PC-3 (cell line): ENCODE measurements at regions not wholly inside any gene's neighbourhood (a gene's known extent, or its start where the extent isn't known, plus 50 kb on each side); places are given as distances from the start of the nearest gene placed in this dataset.

ENCODE experiments used
- ATAC-seq: fragments of 200-7000 bp; cut with Tn5 transposase; 2 replicates; pipeline ENCODE4 v1.9.1; 2020; ENCODE audit warnings: mild to moderate bottlenecking, moderate library complexity
- BruUV-seq: library from RNA; stranded (reverse); fragments of 400-500 nt; replicated peaks from 2 replicates; lab custom pipeline; 2021; lab: Mats Ljungman, UMichigan
- CTCF ChIA-PET: fragments of 300-600 bp; sonication (Branson Sonifier 250); formaldehyde crosslinking; loops from one replicate; lab custom pipeline; 2022; ENCODE audit warnings: antibody characterized with exemption; lab: Charles Lee
- POLR2A ChIA-PET: fragments of 300-600 bp; sonication (Branson Sonifier 250); formaldehyde crosslinking; loops from one replicate; lab custom pipeline; 2022; ENCODE audit warnings: antibody characterized with exemption; ENCODE audit not compliant: unreplicated experiment; lab: Charles Lee
- DNase-seq: peaks from one replicate; pipeline ENCODE4 v3.0.0-alpha.2; 2015
- H2AFZ ChIP-seq: fragments of 300-600 bp; sonication (generic); 2 replicates; pipeline ENCODE4 v1.6.0; 2016; ENCODE audit warnings: antibody characterized with exemption, low read length
- H3F3A ChIP-seq: fragments of 300-600 bp; sonication (generic); one replicate; pipeline ENCODE4 v1.6.0; 2017; ENCODE audit warnings: antibody characterized with exemption, low read length, control low read depth, mild to moderate bottlenecking; ENCODE audit not compliant: unreplicated experiment
- H3K27ac ChIP-seq: fragments of 300-600 bp; sonication (generic); 2 replicates; pipeline ENCODE4 v1.5.1; 2016; ENCODE audit warnings: mild to moderate bottlenecking, low read length
- H3K27me3 ChIP-seq: fragments of 300-600 bp; sonication (generic); 2 replicates; pipeline ENCODE4 v1.6.1; 2016; ENCODE audit warnings: low read length, mixed read lengths
- H3K36me3 ChIP-seq: fragments of 300-600 bp; sonication (generic); 2 replicates; pipeline ENCODE4 v1.6.1; 2016; ENCODE audit warnings: low read depth, mixed run types, low read length, mixed read lengths
- H3K4me1 ChIP-seq: fragments of 300-600 bp; sonication (generic); 2 replicates; pipeline ENCODE4 v1.5.1; 2016; ENCODE audit warnings: low read length; ENCODE audit not compliant: insufficient read depth
- H3K4me2 ChIP-seq: fragments of 300-600 bp; sonication (generic); 2 replicates; pipeline ENCODE4 v1.6.0; 2016; ENCODE audit warnings: low read length
- H3K4me3 ChIP-seq: fragments of 300-600 bp; sonication (generic); 2 replicates; pipeline ENCODE4 v1.5.1; 2016; ENCODE audit warnings: mild to moderate bottlenecking, low read length, mixed read lengths
- H3K79me2 ChIP-seq: fragments of 300-600 bp; sonication (generic); 2 replicates; pipeline ENCODE4 v1.6.1; 2017; ENCODE audit warnings: low read length, mixed read lengths
- H3K9ac ChIP-seq: fragments of 300-600 bp; sonication (generic); 2 replicates; pipeline ENCODE4 v1.6.0; 2016; ENCODE audit warnings: mild to moderate bottlenecking, low read length
- H3K9me2 ChIP-seq: fragments of 300-600 bp; sonication (generic); replicated peaks from 2 replicates; pipeline ENCODE4 v1.6.1; 2016; ENCODE audit warnings: mixed run types, low read length, mixed read lengths
- H3K9me3 ChIP-seq: fragments of 300-600 bp; sonication (generic); 2 replicates; pipeline ENCODE4 v1.6.1; 2016; ENCODE audit warnings: low read length, mixed read lengths
- H4K20me1 ChIP-seq: fragments of 300-600 bp; sonication (generic); 2 replicates; pipeline ENCODE4 v1.6.1; 2016; ENCODE audit warnings: low read length, mixed read lengths
- CTCF ChIP-seq: fragments of 300-600 bp; sonication (generic); conservative IDR thresholded peaks from 2 replicates; pipeline ENCODE4 v1.5.1; 2017; ENCODE audit warnings: antibody characterized with exemption, low read depth, mild to moderate bottlenecking, low read length
- EZH2 ChIP-seq: fragments of 300-600 bp; sonication (generic); IDR thresholded peaks from one replicate; pipeline ENCODE4 v1.6.1; 2017; ENCODE audit warnings: antibody characterized with exemption, mild to moderate bottlenecking, low read length; ENCODE audit not compliant: unreplicated experiment
- EZH2phosphoT487 ChIP-seq: fragments of 300-600 bp; sonication (generic); IDR thresholded peaks from 2 replicates; pipeline ENCODE4 v1.6.1; 2018; ENCODE audit warnings: mild to moderate bottlenecking, antibody characterized with exemption, low read length, borderline replicate concordance
- intact Hi-C: fragments of 100-400 bp; cut with micrococcal nuclease; formaldehyde crosslinking; loops from 2 replicates; pipeline ENCODE4 v1.9.0; 2023

DNA sequence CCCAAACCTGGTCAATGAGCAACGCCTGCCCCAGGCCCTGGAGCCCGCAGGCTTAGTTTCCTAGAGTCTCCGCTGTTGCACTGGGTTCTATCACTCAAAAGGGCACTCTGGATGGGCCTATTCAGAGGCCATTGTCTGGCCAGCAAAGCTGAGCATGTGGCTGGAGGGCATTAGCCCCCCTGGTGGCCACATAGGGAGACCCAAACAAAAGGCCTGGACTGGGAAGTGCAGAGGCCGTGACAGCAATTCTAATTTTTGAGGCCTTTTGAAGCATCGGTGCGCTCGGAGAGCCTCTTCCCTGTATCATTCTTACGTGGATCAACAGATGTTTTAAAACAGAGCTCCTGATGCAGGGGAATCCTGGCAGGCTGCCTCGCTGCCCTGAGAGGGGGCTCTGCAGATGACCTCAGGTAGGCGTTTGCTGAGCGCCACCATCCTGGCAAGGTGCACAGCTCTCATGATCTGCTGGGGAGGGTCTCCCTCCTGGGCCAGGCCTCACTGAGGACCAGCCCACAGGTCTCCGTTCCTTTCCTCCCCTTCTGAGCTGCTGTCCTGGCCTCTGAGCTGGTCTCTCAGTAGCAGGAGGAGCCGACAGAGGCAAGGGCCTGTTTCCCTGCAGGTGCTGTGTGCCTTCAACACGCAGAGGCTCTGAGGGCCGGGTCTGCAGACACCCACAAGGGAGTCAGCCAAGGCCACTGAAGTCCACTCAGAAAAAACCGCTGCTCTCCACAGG, 190.5 kb downstream of the URI1 start:
- BruUV-seq, result no TSS peak
- H3K9me3 ChIP-seq, result no peaks in the 10 kb centered on the region
- ATAC-seq, result no peak

DNA sequence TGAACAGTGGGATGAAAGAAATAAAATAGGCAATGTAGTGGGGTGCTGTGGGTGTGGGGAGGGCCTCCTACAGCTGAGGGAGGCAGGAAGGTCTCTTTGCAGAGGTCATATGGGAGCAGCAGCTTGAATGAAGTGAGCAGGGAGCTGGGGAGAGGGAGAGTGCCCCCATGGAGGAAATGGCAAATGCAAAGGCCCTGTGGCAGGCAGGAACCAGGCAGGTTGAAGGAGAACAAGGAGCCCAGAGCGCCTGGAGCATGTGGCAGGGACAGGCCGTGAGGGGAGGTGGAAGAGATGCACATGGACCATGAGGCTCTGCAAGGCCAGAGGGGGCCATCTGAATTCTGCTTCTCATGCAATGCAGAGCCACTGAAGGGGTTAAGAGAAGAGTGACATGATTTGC, 191.8 kb downstream of the URI1 start:
- intact Hi-C loops, result no loop called here
- no peaks in the 10 kb centered on the region for H3F3A ChIP-seq
- ATAC-seq (no peak), DNase-seq (no peak)
- no peaks in the 10 kb centered on the region for H3K79me2 ChIP-seq
- H3K9ac ChIP-seq, result no peak overlapping the region
- H3K4me2 ChIP-seq, result no peak overlapping the region
- H3K4me1 ChIP-seq, result no peaks in the 10 kb centered on the region
- no peaks in the 10 kb centered on the region for H3K9me2 ChIP-seq
- no TSS peak for BruUV-seq
- no peak overlapping the region for H3K4me3 ChIP-seq
- CTCF ChIA-PET, result no interaction called here
- no peak for TF ChIP-seq CTCF
- no peak for TF ChIP-seq EZH2
- TF ChIP-seq EZH2phosphoT487, result no peak
- H4K20me1 ChIP-seq, result no peaks in the 10 kb centered on the region
- H3K27me3 ChIP-seq, result peaks cover 6% of the 10 kb centered on the region; the same call in 1 of the 2 replicates
- POLR2A ChIA-PET, result no interaction called here
- H3K9me3 ChIP-seq, result no peaks in the 10 kb centered on the region
- no peaks in the 10 kb centered on the region for H3K36me3 ChIP-seq
- H2AFZ ChIP-seq, result no peak overlapping the region
- no peak overlapping the region for H3K27ac ChIP-seq

More for the DNA sequence above, 190.5 kb downstream of the URI1 start:
- ChIA-PET POLR2A (no interaction called here), CTCF (no interaction called here)
- Histone ChIP-seq H3K9ac (no peak overlapping the region), H3F3A (no peaks in the 10 kb centered on the region), H3K27me3 (no peaks in the 10 kb centered on the region), H3K4me3 (no peak overlapping the region), H3K4me2 (no peak overlapping the region), H3K27ac (no peak overlapping the region), H3K36me3 (no peaks in the 10 kb centered on the region), H3K79me2 (no peaks in the 10 kb centered on the region), H4K20me1 (no peaks in the 10 kb centered on the region), H3K9me2 (no peaks in the 10 kb centered on the region), H2AFZ (no peak overlapping the region), H3K4me1 (no peaks in the 10 kb centered on the region)
- intact Hi-C loops, result no loop called here
- TF ChIP-seq EZH2phosphoT487, result no peak
- TF ChIP-seq CTCF, result no peak
- TF ChIP-seq EZH2, result no peak
- DNase-seq, result no peak

- Histone ChIP-seq H3K4me1 (no peaks in the 10 kb centered on the region), H3K36me3 (no peaks in the 10 kb centered on the region), H3K27ac (no peak overlapping the region), H3K4me2 (no peak overlapping the region), H3F3A (no peaks in the 10 kb centered on the region), H3K9ac (no peak overlapping the region), H3K9me2 (no peaks in the 10 kb centered on the region), H2AFZ (no peak overlapping the region), H3K4me3 (no peak overlapping the region), H3K9me3 (no peaks in the 10 kb centered on the region), H3K79me2 (no peaks in the 10 kb centered on the region), H4K20me1 (no peaks in the 10 kb centered on the region), H3K27me3 (peaks cover 13% of the 10 kb centered on the region; the same call in 1 of the 2 replicates)
- intact Hi-C loops, result no loop called here
- ATAC-seq (no peak), DNase-seq (no peak)
- BruUV-seq, result no TSS peak
- TF ChIP-seq EZH2, result no peak
- TF ChIP-seq CTCF, result no peak
- TF ChIP-seq EZH2phosphoT487, result no peak
- ChIA-PET CTCF (no interaction called here), POLR2A (no interaction called here)
Observed at GRCh38 chr19:30135093-30135757, 193.2 kb downstream of the URI1 start.
